Tibial nerve (tissue), 4 donors: ENCODE measurements at regions not wholly inside any gene's neighbourhood (a gene's known extent, or its start where the extent isn't known, plus 50 kb on each side); places are given as distances from the start of the nearest gene placed in this dataset.

Experiments
- DNase-seq, 2 donors: peaks; one replicate each; pipeline ENCODE4 v3.0.0-alpha.2; 2019; ENCODE audit warnings: low spot score in 2 of 2
- H3K27ac ChIP-seq, 4 donors: fragments of 200-600 bp; sonication (generic) in 3 of 4; one replicate each; pipeline ENCODE4 v1.5.1; 2017 to 2019; ENCODE audit warnings: mild to moderate bottlenecking in 1 of 4
- H3K27me3 ChIP-seq, 2 donors: fragments of 200-600 bp; sonication (generic) in 1 of 2; one replicate each; pipeline versions ENCODE4 v1.5.1 to v1.6.0; 2017 to 2019
- H3K36me3 ChIP-seq, 3 donors: fragments of 200-600 bp; sonication (generic); one replicate each; pipeline ENCODE4 v1.5.1; 2018 to 2019
- H3K4me1 ChIP-seq, 4 donors: fragments of 200-600 bp; sonication (generic) in 3 of 4; one replicate each; pipeline ENCODE4 v1.5.1; 2017 to 2019
- H3K4me3 ChIP-seq, 4 donors: fragments of 200-600 bp; sonication (generic) in 3 of 4; one replicate each; pipeline ENCODE4 v1.5.1; 2017 to 2019; ENCODE audit warnings: mild to moderate bottlenecking in 1 of 4, moderate library complexity in 1 of 4
- H3K9me3 ChIP-seq, 4 donors: fragments of 200-600 bp; sonication (generic) in 3 of 4; one replicate each; pipeline ENCODE4 v1.5.1; 2017 to 2019
- EP300 ChIP-seq, 2 donors: sonication (generic); formaldehyde crosslinking; IDR thresholded peaks; one replicate each; pipeline ENCODE4 v1.6.1; 2017; ENCODE audit warnings: antibody characterized with exemption in 2 of 2, mild to moderate bottlenecking in 1 of 2
- POLR2A ChIP-seq, 2 donors: fragments of 450-650 bp; IDR thresholded peaks; one replicate each; pipeline ENCODE4 v1.6.1; 2017; ENCODE audit warnings: antibody characterized with exemption in 2 of 2, mild to moderate bottlenecking in 2 of 2, moderate library complexity in 2 of 2
- WGBS, 2 donors: methylation state at CpG; one replicate each; pipeline ENCODE4 v1.1.5; 2018; 5-methylcytosine and 5-hydroxymethylcytosine counted together
- TF ChIP-seq, protein P1 (sequence below), 5 experiments: fragments of 200-600 bp in 3 of 5; fragments of 450-650 bp in 2 of 5; sonication (generic) in 3 of 5; IDR thresholded peaks; one replicate each; pipeline ENCODE4 v1.5.1; 2016 to 2019; ENCODE audit warnings: antibody characterized with exemption in 5 of 5, mild to moderate bottlenecking in 3 of 5, moderate library complexity in 2 of 5

DNA sequence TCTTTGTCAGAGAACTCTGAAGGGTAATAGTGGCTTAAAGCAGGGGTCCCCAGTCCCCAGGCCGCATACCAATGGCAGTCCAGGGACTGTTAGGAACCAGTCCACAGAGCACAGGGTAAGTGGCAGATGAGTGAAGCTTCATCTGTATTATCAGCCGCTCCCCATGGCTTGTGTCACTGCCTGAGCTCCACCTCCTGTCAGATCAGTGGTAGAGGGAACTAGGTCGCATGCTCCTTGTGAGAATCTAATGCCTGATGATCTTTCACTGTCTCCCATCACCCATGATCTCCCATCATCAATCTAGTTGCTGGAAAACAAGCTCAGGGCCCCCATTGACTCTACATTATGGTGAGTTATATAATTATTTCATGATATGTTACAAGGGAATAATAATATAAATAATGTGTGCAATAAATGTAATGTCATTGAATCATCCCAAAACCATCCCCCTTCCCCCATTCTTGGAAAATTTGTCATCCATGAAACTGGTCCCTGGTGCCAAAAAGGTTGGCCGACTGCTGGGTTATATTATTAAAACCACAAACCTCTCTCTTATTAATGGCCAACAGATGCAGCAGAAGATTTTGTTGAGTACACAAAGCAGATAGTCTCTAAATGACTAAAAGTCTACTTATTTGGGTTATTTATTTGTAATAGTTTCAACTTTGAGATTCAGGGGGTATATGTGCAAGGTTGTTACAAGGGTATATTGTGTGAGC is 782.7 kb downstream of the CDH11 start:
- Histone ChIP-seq H3K27ac (no peak overlapping the region), H3K36me3 (no peaks in the 10 kb centered on the region), H3K9me3 (peaks cover 0 to 4% (median 0%) of the 10 kb centered on the region in 4 donors), H3K4me1 (no peaks in the 10 kb centered on the region), H3K4me3 (no peak overlapping the region), H3K27me3 (no peaks in the 10 kb centered on the region)
- TF ChIP-seq POLR2A (IDR thresholded peaks at IDR 0.05) = no peak
- no peak for TF ChIP-seq EP300 (IDR thresholded peaks at IDR 0.05)
- WGBS, 2 donors = 67 to 89% methylated on average over 4 of the region's 4 CpGs
- DNase-seq = no peak

- TF ChIP-seq POLR2A (IDR thresholded peaks at IDR 0.05) (no peak), EP300 (IDR thresholded peaks at IDR 0.05) (no peak)
- TF ChIP-seq, protein P1, sequence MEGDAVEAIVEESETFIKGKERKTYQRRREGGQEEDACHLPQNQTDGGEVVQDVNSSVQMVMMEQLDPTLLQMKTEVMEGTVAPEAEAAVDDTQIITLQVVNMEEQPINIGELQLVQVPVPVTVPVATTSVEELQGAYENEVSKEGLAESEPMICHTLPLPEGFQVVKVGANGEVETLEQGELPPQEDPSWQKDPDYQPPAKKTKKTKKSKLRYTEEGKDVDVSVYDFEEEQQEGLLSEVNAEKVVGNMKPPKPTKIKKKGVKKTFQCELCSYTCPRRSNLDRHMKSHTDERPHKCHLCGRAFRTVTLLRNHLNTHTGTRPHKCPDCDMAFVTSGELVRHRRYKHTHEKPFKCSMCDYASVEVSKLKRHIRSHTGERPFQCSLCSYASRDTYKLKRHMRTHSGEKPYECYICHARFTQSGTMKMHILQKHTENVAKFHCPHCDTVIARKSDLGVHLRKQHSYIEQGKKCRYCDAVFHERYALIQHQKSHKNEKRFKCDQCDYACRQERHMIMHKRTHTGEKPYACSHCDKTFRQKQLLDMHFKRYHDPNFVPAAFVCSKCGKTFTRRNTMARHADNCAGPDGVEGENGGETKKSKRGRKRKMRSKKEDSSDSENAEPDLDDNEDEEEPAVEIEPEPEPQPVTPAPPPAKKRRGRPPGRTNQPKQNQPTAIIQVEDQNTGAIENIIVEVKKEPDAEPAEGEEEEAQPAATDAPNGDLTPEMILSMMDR (IDR thresholded peaks at IDR 0.05) = no peak
- Histone ChIP-seq H3K36me3 (no peaks in the 10 kb centered on the region), H3K4me1 (no peaks in the 10 kb centered on the region), H3K4me3 (no peak overlapping the region), H3K27ac (no peak overlapping the region), H3K9me3 (no peaks in the 10 kb centered on the region), H3K27me3 (no peaks in the 10 kb centered on the region)
- DNase-seq = no peak
- 72 to 73% methylated on average over 2 of the region's 2 CpGs for WGBS, 2 donors
Measured at GRCh38 chr16:64321881-64322280, 800.0 kb downstream of the CDH11 start.

DNA sequence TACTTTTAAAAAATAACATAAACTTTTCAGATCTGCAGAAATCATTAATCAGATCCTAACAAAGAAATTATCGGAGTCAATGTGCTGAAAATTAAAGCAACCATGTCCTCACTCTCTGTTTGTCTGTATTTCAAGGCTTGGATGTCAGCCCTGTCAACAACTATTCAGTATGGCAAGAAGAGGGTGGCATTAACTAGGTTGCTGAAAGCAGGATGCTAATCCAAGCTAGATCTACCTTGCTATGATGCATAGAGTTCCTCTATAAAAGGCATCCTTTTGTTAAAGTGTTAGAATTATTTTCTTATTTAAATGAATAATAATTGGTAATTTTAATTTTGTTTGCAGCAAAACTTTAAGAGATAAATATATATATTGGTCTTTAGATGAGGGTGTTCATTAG is 800.8 kb downstream of the CDH11 start:
- DNase-seq = no peak
- TF ChIP-seq, protein P1 (IDR thresholded peaks at IDR 0.05) = no peak
- TF ChIP-seq POLR2A (IDR thresholded peaks at IDR 0.05) = no peak
- TF ChIP-seq EP300 (IDR thresholded peaks at IDR 0.05) = no peak
- H3K4me1 ChIP-seq = no peaks in the 10 kb centered on the region
- WGBS, 2 donors = 78 to 84% methylated on average over 1 of the region's 1 CpG
- no peaks in the 10 kb centered on the region for H3K9me3 ChIP-seq
- H3K27ac ChIP-seq = no peak overlapping the region
- no peaks in the 10 kb centered on the region for H3K36me3 ChIP-seq
- H3K27me3 ChIP-seq = no peaks in the 10 kb centered on the region
- H3K4me3 ChIP-seq = no peak overlapping the region

GRCh38 chr16:64317601-64318000 is 804.3 kb downstream of the CDH11 start:
- TF ChIP-seq EP300 (IDR thresholded peaks at IDR 0.05) (no peak), POLR2A (IDR thresholded peaks at IDR 0.05) (no peak)
- TF ChIP-seq, protein P1 (IDR thresholded peaks at IDR 0.05) = no peak
- H3K4me3 ChIP-seq = no peak overlapping the region
- no peaks in the 10 kb centered on the region for H3K36me3 ChIP-seq
- no peaks in the 10 kb centered on the region for H3K27me3 ChIP-seq
- WGBS, 2 donors = 87% methylated on average over 1 of the region's 1 CpG
- H3K9me3 ChIP-seq = no peaks in the 10 kb centered on the region
- H3K4me1 ChIP-seq = no peaks in the 10 kb centered on the region
- no peak for DNase-seq
- no peak overlapping the region for H3K27ac ChIP-seq

GRCh38 chr16:64313726-64314125 is 808.1 kb downstream of the CDH11 start:
- TF ChIP-seq, protein P1 (IDR thresholded peaks at IDR 0.05) = no peak
- no peak for TF ChIP-seq POLR2A (IDR thresholded peaks at IDR 0.05)
- no peak for TF ChIP-seq EP300 (IDR thresholded peaks at IDR 0.05)
- WGBS, 2 donors = 92 to 95% methylated on average over 4 of the region's 4 CpGs
- Histone ChIP-seq H3K4me3 (no peak overlapping the region), H3K4me1 (no peaks in the 10 kb centered on the region), H3K36me3 (no peaks in the 10 kb centered on the region), H3K27me3 (no peaks in the 10 kb centered on the region), H3K9me3 (peaks cover 0 to 8% (median 2%) of the 10 kb centered on the region in 4 donors), H3K27ac (no peak overlapping the region)
- DNase-seq = no peak
